Smooth muscle cell of the brain vasculature (primary cell): ENCODE measurements at regions not wholly inside any gene's neighbourhood (a gene's known extent, or its start where the extent isn't known, plus 50 kb on each side); places are given as distances from the start of the nearest gene placed in this dataset.

ENCODE experiments used
- DNase-seq: peaks from one replicate; pipeline ENCODE4 v3.0.0-alpha.2; 2012; ENCODE audit warnings: low read depth, low spot score

- DNase-seq, result no peak
These were observed 275.0 kb upstream of the NXPH2 start for GRCh38 chr2:139055202-139055601.

- DNase-seq, result no peak
These were observed 267.8 kb upstream of the NXPH2 start for GRCh38 chr2:139048017-139048416.

GRCh38 chr2:139045524-139045923 lies 265.3 kb upstream of the NXPH2 start:
- DNase-seq, result no peak

GRCh38 chr2:139034064-139034463 lies 253.9 kb upstream of the NXPH2 start:
- DNase-seq, result no peak

- peak; percentile 10 for DNase-seq
These were observed 253.1 kb upstream of the NXPH2 start for GRCh38 chr2:139033300-139033699.

- DNase-seq, result no peak
These were observed 251.5 kb upstream of the NXPH2 start for GRCh38 chr2:139031722-139032121.

- no peak for DNase-seq
These were observed 240.1 kb upstream of the NXPH2 start for GRCh38 chr2:139020287-139020686.

- no peak for DNase-seq
These were observed 238.1 kb upstream of the NXPH2 start for GRCh38 chr2:139018252-139018651.

- no peak for DNase-seq
These were observed 226.9 kb upstream of the NXPH2 start for GRCh38 chr2:139007130-139007529.

- no peak for DNase-seq
These were observed 220.1 kb upstream of the NXPH2 start for GRCh38 chr2:139000131-139000785.

GRCh38 chr2:138997856-138998517 lies 217.8 kb upstream of the NXPH2 start:
- DNase-seq, result no peak

GRCh38 chr2:138997346-138997745 lies 217.2 kb upstream of the NXPH2 start:
- no peak for DNase-seq

GRCh38 chr2:138994502-138994901 lies 214.3 kb upstream of the NXPH2 start:
- no peak for DNase-seq

- DNase-seq, result no peak
These were observed 205.7 kb upstream of the NXPH2 start for GRCh38 chr2:138985881-138986280.

GRCh38 chr2:138979131-138979785 lies 199.1 kb upstream of the NXPH2 start:
- no peak for DNase-seq

GRCh38 chr2:138974651-138975050 lies 194.5 kb upstream of the NXPH2 start:
- DNase-seq, result peak; percentile 67

GRCh38 chr2:138964418-138964817 lies 184.2 kb upstream of the NXPH2 start:
- no peak for DNase-seq

GRCh38 chr2:138962686-138963085 lies 182.5 kb upstream of the NXPH2 start:
- no peak for DNase-seq

- no peak for DNase-seq
These were observed 180.0 kb upstream of the NXPH2 start for GRCh38 chr2:138960191-138960590.

GRCh38 chr2:138959031-138959430 lies 178.8 kb upstream of the NXPH2 start:
- DNase-seq, result no peak

- DNase-seq, result no peak
These were observed 175.9 kb upstream of the NXPH2 start for GRCh38 chr2:138956116-138956515.

- no peak for DNase-seq
These were observed 170.3 kb upstream of the NXPH2 start for GRCh38 chr2:138950486-138950885.

GRCh38 chr2:138949517-138949916 lies 169.3 kb upstream of the NXPH2 start:
- DNase-seq, result no peak
